ENCODE measurements at regions not wholly inside any gene's neighbourhood (a gene's known extent, or its start where the extent isn't known, plus 50 kb on each side); places are given as distances from the start of the nearest gene placed in this dataset.
A peak's percentile ranks its signal among the peaks of the same experiment; 100 is the strongest.

DNA sequence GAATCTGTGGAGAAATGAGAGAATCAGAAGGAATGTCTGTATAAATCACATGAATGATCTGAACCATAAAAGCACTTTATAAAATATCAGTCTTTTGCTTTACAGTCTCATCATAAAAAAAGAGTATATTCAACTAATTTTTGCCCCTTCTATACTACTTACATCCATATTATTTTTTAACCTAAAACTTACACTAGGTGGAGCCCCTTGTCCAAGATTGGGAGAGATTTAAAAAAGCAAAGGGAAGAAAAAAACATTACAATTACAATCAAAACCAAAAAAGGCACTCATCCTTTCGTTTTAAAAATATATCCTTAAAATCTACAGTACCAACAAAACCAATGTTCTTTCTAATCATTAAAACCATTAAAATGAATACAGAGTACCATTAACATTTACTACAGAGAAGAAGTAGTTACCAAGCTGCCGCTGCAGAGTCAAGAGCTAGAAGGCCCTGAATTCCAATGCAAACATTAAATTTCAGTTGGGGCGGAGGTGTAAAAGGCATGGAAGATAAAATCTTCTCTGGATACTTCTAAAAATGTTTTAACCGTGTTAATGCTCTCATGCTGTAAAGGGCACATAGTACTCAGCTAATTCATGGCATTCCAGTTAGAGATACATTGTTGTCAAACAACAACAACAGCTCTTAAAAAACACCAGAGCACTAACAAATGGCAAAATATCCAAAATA is 56.7 kb upstream of the EPB41L3 start:
- Histone ChIP-seq H3K9me3 (ENCODE audit: control insufficient read depth, low read length) (no peaks in the 10 kb centered on the region), H3K4me3 (ENCODE audit: low read length) (no peak overlapping the region), H3K4me1 (ENCODE audit: control insufficient read depth, insufficient read depth, low read length) (peaks cover 4% of the 10 kb centered on the region), H3K36me3 (ENCODE audit: control insufficient read depth, insufficient read depth, low read length) (no peaks in the 10 kb centered on the region), H3K9ac (ENCODE audit: extremely low read depth, low read length, poor library complexity, severe bottlenecking) (no peak overlapping the region), H3K27ac (ENCODE audit: low read depth, low read length) (no peak overlapping the region), H3K27me3 (ENCODE audit: control insufficient read depth, insufficient read depth, low read length, poor library complexity, severe bottlenecking) (no peaks in the 10 kb centered on the region)
- H3K27me3 Mint-ChIP-seq (ENCODE audit: insufficient read depth), result no peaks in the 10 kb centered on the region
- 50% methylated on average over 4 of the region's 4 CpGs; no CpG with 5 or more reads in 1 of the 2 experiments for WGBS, 2 experiments (ENCODE audit: insufficient coverage in 1 of 2, insufficient read length in 1 of 2)
- TF ChIP-seq, protein P1, sequence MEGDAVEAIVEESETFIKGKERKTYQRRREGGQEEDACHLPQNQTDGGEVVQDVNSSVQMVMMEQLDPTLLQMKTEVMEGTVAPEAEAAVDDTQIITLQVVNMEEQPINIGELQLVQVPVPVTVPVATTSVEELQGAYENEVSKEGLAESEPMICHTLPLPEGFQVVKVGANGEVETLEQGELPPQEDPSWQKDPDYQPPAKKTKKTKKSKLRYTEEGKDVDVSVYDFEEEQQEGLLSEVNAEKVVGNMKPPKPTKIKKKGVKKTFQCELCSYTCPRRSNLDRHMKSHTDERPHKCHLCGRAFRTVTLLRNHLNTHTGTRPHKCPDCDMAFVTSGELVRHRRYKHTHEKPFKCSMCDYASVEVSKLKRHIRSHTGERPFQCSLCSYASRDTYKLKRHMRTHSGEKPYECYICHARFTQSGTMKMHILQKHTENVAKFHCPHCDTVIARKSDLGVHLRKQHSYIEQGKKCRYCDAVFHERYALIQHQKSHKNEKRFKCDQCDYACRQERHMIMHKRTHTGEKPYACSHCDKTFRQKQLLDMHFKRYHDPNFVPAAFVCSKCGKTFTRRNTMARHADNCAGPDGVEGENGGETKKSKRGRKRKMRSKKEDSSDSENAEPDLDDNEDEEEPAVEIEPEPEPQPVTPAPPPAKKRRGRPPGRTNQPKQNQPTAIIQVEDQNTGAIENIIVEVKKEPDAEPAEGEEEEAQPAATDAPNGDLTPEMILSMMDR (conservative IDR thresholded peaks at IDR 0.05), result peak; percentile 75
- peaks cover 2% of the 10 kb centered on the region for H3K36me3 Mint-ChIP-seq (ENCODE audit: low read depth)
- peaks cover 31% of the 10 kb centered on the region for H3K4me1 Mint-ChIP-seq
- H3K9me3 Mint-ChIP-seq, result no peaks in the 10 kb centered on the region
- H3K4me3 Mint-ChIP-seq, result no peak overlapping the region
- no peak for DNase-seq
- no peak overlapping the region for H3K27ac Mint-ChIP-seq

DNA sequence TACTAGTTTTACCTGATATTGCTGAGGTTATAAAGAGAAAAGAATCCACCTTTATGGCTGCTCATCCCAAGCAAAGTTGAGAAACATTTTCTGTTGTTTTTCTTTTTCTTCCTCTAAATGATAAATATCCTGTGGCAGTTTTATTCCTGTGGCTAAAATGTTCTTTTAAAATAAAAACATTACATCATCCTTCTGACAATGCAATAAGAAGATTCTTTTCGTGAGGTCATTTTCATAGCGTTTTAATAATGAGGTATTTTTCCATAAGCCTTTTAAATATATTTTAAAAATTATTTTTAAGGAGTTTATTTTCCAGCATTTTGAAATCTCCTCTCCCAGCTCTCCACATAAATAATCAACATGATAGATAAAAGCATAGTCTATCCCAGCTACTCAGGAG is 52.8 kb upstream of the EPB41L3 start:
- Mint-ChIP-seq H3K27ac (no peak overlapping the region), H3K36me3 (ENCODE audit: low read depth) (peaks cover 24% of the 10 kb centered on the region), H3K4me1 (peaks cover 16% of the 10 kb centered on the region), H3K9me3 (peaks cover 27% of the 10 kb centered on the region), H3K4me3 (no peak overlapping the region), H3K27me3 (ENCODE audit: insufficient read depth) (no peaks in the 10 kb centered on the region)
- Histone ChIP-seq H3K27me3 (ENCODE audit: control insufficient read depth, insufficient read depth, low read length, poor library complexity, severe bottlenecking) (no peaks in the 10 kb centered on the region), H3K36me3 (ENCODE audit: control insufficient read depth, insufficient read depth, low read length) (no peaks in the 10 kb centered on the region), H3K27ac (ENCODE audit: low read depth, low read length) (no peak overlapping the region), H3K4me1 (ENCODE audit: control insufficient read depth, insufficient read depth, low read length) (peaks cover 4% of the 10 kb centered on the region), H3K4me3 (ENCODE audit: low read length) (no peak overlapping the region), H3K9me3 (ENCODE audit: control insufficient read depth, low read length) (peaks cover 10% of the 10 kb centered on the region), H3K9ac (ENCODE audit: extremely low read depth, low read length, poor library complexity, severe bottlenecking) (no peak overlapping the region)
- WGBS, 2 experiments (ENCODE audit: insufficient coverage in 1 of 2, insufficient read length in 1 of 2), result no CpG with 5 or more reads among the region's 2 CpGs
- TF ChIP-seq, protein P1 (conservative IDR thresholded peaks at IDR 0.05), result no peak
- DNase-seq, result no peak
